T-cell (primary cell): ENCODE measurements at regions not wholly inside any gene's neighbourhood (a gene's known extent, or its start where the extent isn't known, plus 50 kb on each side); places are given as distances from the start of the nearest gene placed in this dataset.

ENCODE experiments used
- ATAC-seq, 4 experiments: fragments of 200-7000 bp in 3 of 4; fragments of 150-1000 bp in 1 of 4; cut with Tn5 transposase; replicated peaks in 1 of 4; 1 replicate in 3 of 4; 2 replicates in 1 of 4; pipeline ENCODE4 v1.10.0; 2021; ENCODE audit warnings: moderate library complexity in 3 of 4, mild to moderate bottlenecking in 2 of 4, moderate number of reproducible peaks in 1 of 4
- CTCF ChIA-PET, 2 donors: fragments of 300-600 bp; sonication (Branson Sonifier 250); formaldehyde crosslinking; loops; one replicate each; lab custom pipeline; 2022; ENCODE audit warnings: antibody characterized with exemption in 2 of 2; lab: Charles Lee
- POLR2A ChIA-PET, 2 donors: fragments of 300-600 bp; sonication (Branson Sonifier 250); formaldehyde crosslinking; loops; one replicate each; lab custom pipeline; 2022; ENCODE audit warnings: antibody characterized with exemption in 2 of 2; lab: Charles Lee
- DNase-seq, 35 experiments: peaks; one replicate each; pipeline versions ENCODE4 v3.0.0 to v3.0.0-alpha.2; 2013 to 2023
- H3K27ac ChIP-seq: one replicate; pipeline ENCODE4 v1.5.1; 2013; ENCODE audit warnings: low read length
- H3K27me3 ChIP-seq, 2 experiments: replicated peaks in 1 of 2; 1 replicate in 1 of 2; 2 replicates in 1 of 2; pipeline versions ENCODE4 v1.6.1 to v1.7.0; 2013; ENCODE audit warnings: low read length in 1 of 2, mixed read lengths in 1 of 2; ENCODE audit not compliant: control insufficient read depth in 2 of 2, insufficient read depth in 2 of 2; ENCODE audit errors: extremely low read depth in 1 of 2
- H3K36me3 ChIP-seq, 2 donors: 1 replicate in 1 of 2; 2 replicates in 1 of 2; pipeline versions ENCODE4 v1.6.1 to v1.7.0; 2013; ENCODE audit warnings: low read length in 1 of 2; ENCODE audit not compliant: control insufficient read depth in 2 of 2, insufficient read depth in 1 of 2; ENCODE audit errors: extremely low read depth in 1 of 2
- H3K4me1 ChIP-seq, 2 experiments: 1 replicate in 1 of 2; 2 replicates in 1 of 2; pipeline versions ENCODE4 v1.6.1 to v1.7.0; 2013; ENCODE audit warnings: low read length in 2 of 2, mixed read lengths in 1 of 2; ENCODE audit not compliant: insufficient read depth in 2 of 2, control insufficient read depth in 1 of 2; ENCODE audit errors: extremely low read depth in 1 of 2
- H3K4me3 ChIP-seq, 2 donors: 1 replicate in 1 of 2; 2 replicates in 1 of 2; pipeline versions ENCODE4 v1.5.1 to v1.7.0; 2013; ENCODE audit warnings: mild to moderate bottlenecking in 2 of 2, low read length in 1 of 2, moderate library complexity in 1 of 2; ENCODE audit not compliant: control insufficient read depth in 1 of 2; ENCODE audit errors: extremely low read depth in 1 of 2
- H3K9me3 ChIP-seq: 2 replicates; pipeline ENCODE4 v1.7.0; 2013
- H3K27ac Mint-ChIP-seq, 2 donors: one replicate each; pipeline ENCODE4 v1.8.0; 2020 to 2021; ENCODE audit warnings: mild to moderate bottlenecking in 2 of 2, mixed read lengths in 2 of 2
- H3K27me3 Mint-ChIP-seq, 2 donors: one replicate each; pipeline ENCODE4 v1.8.0; 2021 to 2022; ENCODE audit warnings: mixed read lengths in 2 of 2
- H3K36me3 Mint-ChIP-seq: one replicate; pipeline ENCODE4 v1.8.0; 2021; ENCODE audit warnings: mixed read lengths
- H3K4me1 Mint-ChIP-seq, 3 donors: one replicate each; pipeline ENCODE4 v1.8.0; 2020 to 2022; ENCODE audit warnings: mixed read lengths in 3 of 3, mild to moderate bottlenecking in 1 of 3
- H3K4me3 Mint-ChIP-seq, 3 donors: one replicate each; pipeline ENCODE4 v1.8.0; 2020 to 2022; ENCODE audit warnings: mild to moderate bottlenecking in 3 of 3, mixed read lengths in 3 of 3, moderate library complexity in 3 of 3
- H3K9me3 Mint-ChIP-seq, 3 donors: one replicate each; pipeline ENCODE4 v1.8.0; 2020 to 2022; ENCODE audit warnings: mixed read lengths in 3 of 3
- WGBS: methylation state at CpG from one replicate; pipeline ENCODE4 v1.1.5; 2013; ENCODE audit warnings: missing lambda C conversion rate; ENCODE audit not compliant: insufficient coverage; 5-methylcytosine and 5-hydroxymethylcytosine counted together

DNA sequence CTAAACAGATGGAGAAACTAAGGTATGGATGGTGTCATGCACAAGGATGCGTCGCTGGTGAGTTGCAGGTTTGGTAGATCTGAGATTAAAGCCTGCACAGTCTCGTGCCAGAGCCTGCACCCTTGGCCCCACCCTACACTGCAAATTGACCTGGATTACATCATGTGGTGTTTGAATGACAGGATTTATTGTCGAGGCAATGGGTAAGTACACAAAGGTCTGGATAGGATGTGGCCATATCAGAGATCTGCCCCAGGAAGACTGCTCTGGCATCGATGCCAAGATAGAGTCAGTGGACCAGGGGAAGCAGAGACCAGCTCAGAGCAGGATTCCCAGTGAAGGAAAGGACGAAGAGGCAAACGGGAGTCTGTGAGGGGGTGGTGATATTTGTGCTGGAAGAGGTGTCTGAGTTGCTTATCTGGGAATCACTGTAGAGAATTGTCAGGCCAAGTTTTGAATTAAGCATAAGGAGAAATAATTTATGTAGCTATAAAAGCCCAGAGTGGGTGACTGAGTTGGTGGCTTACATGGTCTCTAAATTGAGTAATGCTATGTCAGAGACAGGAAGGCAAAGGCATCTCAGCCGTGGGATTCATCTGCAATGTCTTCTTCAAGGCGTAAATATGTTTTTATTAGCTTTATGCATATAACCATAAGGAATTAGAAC, 499.6 kb upstream of the B3GAT1 start:
- H3K27me3 ChIP-seq: peaks cover 0 to 22% of the 10 kb centered on the region in 2 experiments
- no peaks in the 10 kb centered on the region for H3K9me3 Mint-ChIP-seq
- no peak for DNase-seq
- H3K9me3 ChIP-seq: no peaks in the 10 kb centered on the region
- no peaks in the 10 kb centered on the region for H3K4me1 ChIP-seq
- WGBS: 56% methylated on average over 4 of the region's 9 CpGs
- ChIA-PET POLR2A (no interaction called here), CTCF (no interaction called here)
- no peak overlapping the region for H3K27ac Mint-ChIP-seq
- H3K4me3 ChIP-seq: no peak overlapping the region
- H3K36me3 Mint-ChIP-seq: no peaks in the 10 kb centered on the region
- H3K36me3 ChIP-seq: no peaks in the 10 kb centered on the region
- H3K27ac ChIP-seq: no peak overlapping the region
- peaks cover 17 to 26% of the 10 kb centered on the region in 2 donors for H3K27me3 Mint-ChIP-seq
- no peak for ATAC-seq
- no peak overlapping the region for H3K4me3 Mint-ChIP-seq
- no peaks in the 10 kb centered on the region for H3K4me1 Mint-ChIP-seq

DNA sequence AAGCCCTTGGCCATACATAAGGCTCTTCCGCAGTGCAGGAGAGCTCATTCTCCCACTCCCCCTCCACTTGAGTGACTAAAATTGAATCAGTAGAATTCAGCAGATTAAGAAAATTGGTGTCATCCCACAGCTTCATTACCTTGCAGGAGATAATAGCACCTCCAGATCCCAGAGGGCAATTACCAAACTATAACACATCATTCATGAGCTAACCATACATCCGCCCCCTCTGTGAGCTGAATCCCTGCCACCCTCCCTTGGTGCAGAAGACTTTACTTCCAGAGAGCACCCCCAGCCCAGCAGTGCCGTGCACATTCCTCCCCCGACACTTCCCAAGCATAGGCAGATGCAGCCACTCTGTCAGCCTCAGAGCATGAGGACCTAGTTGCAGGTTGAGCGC, 496.5 kb upstream of the B3GAT1 start:
- no peak overlapping the region for H3K4me3 ChIP-seq
- H3K4me1 ChIP-seq: no peaks in the 10 kb centered on the region
- no peaks in the 10 kb centered on the region for H3K4me1 Mint-ChIP-seq
- H3K36me3 ChIP-seq: no peaks in the 10 kb centered on the region
- no peak for ATAC-seq
- H3K27me3 Mint-ChIP-seq: peaks cover 21 to 23% of the 10 kb centered on the region in 2 donors
- ChIA-PET POLR2A (no interaction called here), CTCF (no interaction called here)
- H3K27me3 ChIP-seq: peaks cover 0 to 22% of the 10 kb centered on the region in 2 experiments
- no peak overlapping the region for H3K4me3 Mint-ChIP-seq
- no peak for DNase-seq
- no peaks in the 10 kb centered on the region for H3K9me3 ChIP-seq
- no peaks in the 10 kb centered on the region for H3K36me3 Mint-ChIP-seq
- H3K27ac ChIP-seq: no peak overlapping the region
- H3K27ac Mint-ChIP-seq: no peak overlapping the region
- no peaks in the 10 kb centered on the region for H3K9me3 Mint-ChIP-seq
- WGBS: 73% methylated on average over 1 of the region's 5 CpGs

DNA sequence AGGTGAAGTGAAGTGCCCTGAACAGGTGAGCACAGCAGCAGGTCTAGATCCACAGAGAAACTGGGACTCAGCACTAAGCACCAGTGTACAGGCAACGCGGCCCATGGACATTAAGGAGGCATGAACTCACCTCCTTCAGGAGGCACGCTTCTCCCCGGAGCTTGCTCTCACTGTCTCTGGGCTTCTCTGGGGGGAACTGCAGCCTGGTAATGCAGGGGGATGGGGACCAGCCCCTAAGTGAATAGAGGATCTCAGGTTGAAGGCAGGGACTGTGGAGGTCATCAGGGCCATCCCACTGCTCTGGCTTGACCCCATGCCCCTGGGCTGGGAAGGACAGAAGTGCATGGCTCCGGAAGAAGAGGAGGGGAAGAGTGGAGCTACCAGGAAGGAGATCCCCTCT, 495.6 kb upstream of the B3GAT1 start:
- no peak overlapping the region for H3K27ac Mint-ChIP-seq
- H3K36me3 Mint-ChIP-seq: no peaks in the 10 kb centered on the region
- H3K27ac ChIP-seq: no peak overlapping the region
- DNase-seq (no peak), ATAC-seq (no peak)
- no peaks in the 10 kb centered on the region for H3K4me1 ChIP-seq
- peaks cover 20 to 29% of the 10 kb centered on the region in 2 donors for H3K27me3 Mint-ChIP-seq
- H3K9me3 Mint-ChIP-seq: no peaks in the 10 kb centered on the region
- no peaks in the 10 kb centered on the region for H3K36me3 ChIP-seq
- POLR2A ChIA-PET: no interaction called here
- CTCF ChIA-PET: no interaction called here
- H3K27me3 ChIP-seq: peaks cover 0 to 22% of the 10 kb centered on the region in 2 experiments
- H3K4me3 Mint-ChIP-seq: no peak overlapping the region
- WGBS: 85% methylated on average over 4 of the region's 5 CpGs
- H3K4me1 Mint-ChIP-seq: no peaks in the 10 kb centered on the region
- H3K4me3 ChIP-seq: no peak overlapping the region
- H3K9me3 ChIP-seq: no peaks in the 10 kb centered on the region

DNA sequence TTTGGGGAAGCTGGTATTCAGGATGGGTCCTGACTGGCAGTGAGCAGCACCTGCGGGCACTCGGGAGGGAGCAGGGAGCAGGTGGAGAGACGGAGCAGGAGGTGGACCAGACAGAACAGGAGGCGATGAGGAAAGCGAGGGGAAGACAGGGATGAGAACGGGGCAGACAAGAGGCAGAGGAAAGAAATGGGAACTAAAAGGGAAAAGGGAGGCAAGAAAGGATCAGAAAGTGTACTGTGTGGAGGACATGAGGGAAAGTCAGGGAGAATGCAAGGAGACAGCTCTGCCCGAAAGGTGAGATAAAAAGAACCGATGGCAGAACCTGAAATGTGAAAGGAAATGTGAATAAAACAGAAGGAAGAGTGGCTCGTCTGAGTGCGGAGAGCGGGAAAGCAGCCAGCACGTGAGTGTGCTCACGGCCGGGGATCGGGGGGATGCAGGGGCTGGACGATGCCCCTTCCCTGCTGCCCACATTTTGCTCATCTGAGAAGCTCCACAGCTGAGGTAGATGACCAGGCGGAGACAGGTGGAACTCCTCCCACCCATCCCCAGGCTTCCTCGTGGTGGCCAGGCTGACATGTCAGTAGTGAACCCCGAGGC, 494.4 kb upstream of the B3GAT1 start:
- ChIA-PET CTCF (no interaction called here), POLR2A (no interaction called here)
- no peak overlapping the region for H3K4me3 ChIP-seq
- H3K27ac Mint-ChIP-seq: no peak overlapping the region
- 78% methylated on average over 16 of the region's 19 CpGs for WGBS
- H3K27me3 Mint-ChIP-seq: peaks cover 27 to 36% of the 10 kb centered on the region in 2 donors
- no peaks in the 10 kb centered on the region for H3K4me1 Mint-ChIP-seq
- ATAC-seq: no peak
- H3K4me1 ChIP-seq: no peaks in the 10 kb centered on the region
- no peak for DNase-seq
- no peaks in the 10 kb centered on the region for H3K9me3 ChIP-seq
- H3K9me3 Mint-ChIP-seq: no peaks in the 10 kb centered on the region
- no peak overlapping the region for H3K4me3 Mint-ChIP-seq
- H3K27ac ChIP-seq: no peak overlapping the region
- H3K36me3 Mint-ChIP-seq: no peaks in the 10 kb centered on the region
- no peaks in the 10 kb centered on the region for H3K36me3 ChIP-seq
- peaks cover 0 to 25% of the 10 kb centered on the region in 2 experiments for H3K27me3 ChIP-seq

DNA sequence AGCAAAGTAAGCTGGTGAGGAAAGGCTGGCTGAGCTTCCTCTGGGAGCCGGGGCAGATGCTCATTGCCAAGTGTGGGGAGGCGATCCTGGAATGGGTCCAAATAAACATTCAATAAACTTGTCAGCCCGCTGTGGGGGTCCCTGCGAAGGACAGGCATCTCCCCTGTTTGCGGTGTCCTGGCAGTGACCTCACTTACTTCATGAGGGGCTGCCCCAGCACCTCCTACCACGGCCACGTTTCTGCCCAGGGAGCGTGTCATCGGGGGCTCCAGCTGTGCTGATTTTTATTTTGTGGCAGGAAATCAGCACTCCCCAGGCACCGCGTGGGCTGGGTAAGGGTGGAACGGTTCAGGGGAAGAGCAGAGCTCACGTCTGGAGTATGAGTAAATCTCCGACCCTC, 493.9 kb upstream of the B3GAT1 start:
- Mint-ChIP-seq H3K27me3 (peaks cover 25 to 39% of the 10 kb centered on the region in 2 donors), H3K36me3 (no peaks in the 10 kb centered on the region), H3K4me1 (no peaks in the 10 kb centered on the region), H3K27ac (no peak overlapping the region), H3K9me3 (no peaks in the 10 kb centered on the region), H3K4me3 (no peak overlapping the region)
- ChIA-PET POLR2A (no interaction called here), CTCF (no interaction called here)
- WGBS: 77% methylated on average over 10 of the region's 14 CpGs
- no peaks in the 10 kb centered on the region for H3K4me1 ChIP-seq
- no peaks in the 10 kb centered on the region for H3K36me3 ChIP-seq
- DNase-seq: no peak
- peaks cover 0 to 28% of the 10 kb centered on the region in 2 experiments for H3K27me3 ChIP-seq
- no peak overlapping the region for H3K4me3 ChIP-seq
- no peak for ATAC-seq
- no peak overlapping the region for H3K27ac ChIP-seq
- no peaks in the 10 kb centered on the region for H3K9me3 ChIP-seq

DNA sequence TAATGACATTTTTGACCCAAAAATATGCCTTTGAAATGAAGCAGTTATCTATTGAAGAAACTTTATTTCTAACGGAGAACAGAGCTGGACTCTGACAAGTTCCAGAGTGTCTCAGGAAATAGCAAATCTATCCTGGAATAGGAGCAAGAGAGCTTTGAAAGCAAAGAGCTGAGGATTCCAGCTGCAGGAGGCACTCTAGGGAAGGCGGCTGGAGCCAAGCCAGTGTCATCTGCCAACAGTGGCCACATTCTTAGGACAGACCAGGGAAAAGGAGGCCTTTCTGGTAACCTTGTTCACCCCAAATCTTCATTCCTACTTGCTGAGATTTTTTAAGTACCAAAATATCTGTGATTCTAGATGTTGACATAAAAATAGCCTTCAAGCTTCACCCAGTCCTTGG, 493.5 kb upstream of the B3GAT1 start:
- no peak overlapping the region for H3K4me3 Mint-ChIP-seq
- WGBS: 71% methylated on average over 2 of the region's 2 CpGs
- Histone ChIP-seq H3K4me1 (no peaks in the 10 kb centered on the region), H3K4me3 (no peak overlapping the region), H3K27me3 (peaks cover 0 to 28% of the 10 kb centered on the region in 2 experiments), H3K9me3 (no peaks in the 10 kb centered on the region), H3K27ac (no peak overlapping the region), H3K36me3 (no peaks in the 10 kb centered on the region)
- H3K9me3 Mint-ChIP-seq: no peaks in the 10 kb centered on the region
- no peaks in the 10 kb centered on the region for H3K36me3 Mint-ChIP-seq
- ChIA-PET POLR2A (no interaction called here), CTCF (no interaction called here)
- no peaks in the 10 kb centered on the region for H3K4me1 Mint-ChIP-seq
- DNase-seq (no peak), ATAC-seq (no peak)
- peaks cover 25 to 40% of the 10 kb centered on the region in 2 donors for H3K27me3 Mint-ChIP-seq
- H3K27ac Mint-ChIP-seq: no peak overlapping the region
